Fibroblast of skin of right biceps (primary cell): ENCODE measurements at regions not wholly inside any gene's neighbourhood (a gene's known extent, or its start where the extent isn't known, plus 50 kb on each side); places are given as distances from the start of the nearest gene placed in this dataset.
A peak's percentile ranks its signal among the peaks of the same experiment; 100 is the strongest.
"Not testable (repeated sequence)": the region's sequence is repeated elsewhere in the genome, so short reads cannot be mapped to it uniquely, and the experiment has no call there.

Source experiments
- DNase-seq: peaks from one replicate; pipeline ENCODE4 v3.0.0-alpha.2; 2013

DNA sequence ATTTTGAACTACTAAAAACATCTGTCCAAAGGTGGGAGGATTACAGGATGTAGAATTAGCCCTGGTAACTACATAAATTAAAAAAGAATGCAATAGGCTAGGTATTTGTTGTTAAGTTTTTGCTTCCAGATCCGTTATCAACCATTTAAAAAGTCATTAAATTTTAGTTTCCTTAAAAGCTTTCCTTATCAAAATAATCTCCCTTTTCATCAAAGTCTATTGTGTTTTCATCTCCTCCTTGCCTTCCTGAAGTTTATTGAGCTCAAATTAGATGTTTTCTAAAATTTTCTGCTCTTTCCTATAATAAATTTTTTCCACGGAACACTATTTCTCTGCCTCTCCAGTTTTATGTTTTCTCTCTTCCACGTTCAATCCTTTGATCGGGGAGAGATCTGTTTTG lies 108.6 kb downstream of the MEX3B start:
- no peak for DNase-seq

DNA sequence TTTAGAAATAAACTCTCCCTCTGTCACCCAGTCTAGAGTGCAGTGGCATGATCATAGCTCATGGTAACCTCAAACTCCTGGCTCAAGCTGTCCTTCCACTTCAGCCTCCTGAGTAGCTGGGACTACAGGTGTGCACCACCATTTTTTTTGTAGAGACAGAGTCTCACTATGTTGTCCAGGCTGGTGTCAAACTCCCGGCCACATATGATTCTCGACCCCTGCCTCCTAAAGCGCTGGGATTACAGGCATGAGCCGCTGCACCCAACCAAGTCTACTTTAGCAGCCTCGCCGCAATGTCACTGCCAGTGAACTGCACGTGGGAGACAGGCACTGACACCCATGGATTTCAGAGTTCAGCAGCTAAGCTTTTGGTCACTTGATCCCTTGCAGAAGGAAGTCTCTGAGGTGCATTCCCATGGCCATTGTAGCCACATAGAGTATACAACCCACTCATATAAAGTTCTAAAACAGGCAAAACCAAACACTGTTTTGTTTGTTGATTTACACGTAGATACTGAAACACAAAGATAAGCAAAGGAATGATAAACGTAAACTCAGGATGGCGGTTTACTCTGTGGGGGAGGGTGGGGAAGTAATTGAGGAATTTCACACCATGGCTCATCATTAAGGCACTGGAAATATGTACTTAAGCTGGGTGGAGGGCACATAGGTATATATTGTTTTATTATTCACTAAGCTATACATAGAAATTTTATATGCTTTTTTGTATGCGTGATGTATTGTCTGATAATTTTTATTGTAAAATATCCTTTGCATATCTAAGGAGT lies 115.0 kb downstream of the MEX3B start:
- no peak for DNase-seq

DNA sequence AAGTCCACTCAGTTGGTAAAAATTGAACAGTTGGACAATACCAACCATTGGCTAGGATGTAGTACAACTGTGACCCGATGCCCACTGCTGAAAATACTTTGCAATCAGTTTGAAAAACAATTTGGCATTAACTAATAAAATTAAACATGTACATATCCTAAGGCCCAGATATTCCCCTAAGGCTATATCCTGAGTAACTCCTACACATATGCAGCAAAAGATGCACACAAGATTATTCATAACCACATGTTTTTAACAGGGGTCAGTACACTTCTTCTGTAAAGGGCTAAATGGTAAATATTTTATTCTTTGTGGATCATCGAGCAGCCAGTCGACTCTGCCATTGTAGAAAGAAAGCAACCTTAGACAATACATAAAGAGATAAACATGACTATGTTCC lies 116.3 kb downstream of the MEX3B start:
- DNase-seq = no peak

DNA sequence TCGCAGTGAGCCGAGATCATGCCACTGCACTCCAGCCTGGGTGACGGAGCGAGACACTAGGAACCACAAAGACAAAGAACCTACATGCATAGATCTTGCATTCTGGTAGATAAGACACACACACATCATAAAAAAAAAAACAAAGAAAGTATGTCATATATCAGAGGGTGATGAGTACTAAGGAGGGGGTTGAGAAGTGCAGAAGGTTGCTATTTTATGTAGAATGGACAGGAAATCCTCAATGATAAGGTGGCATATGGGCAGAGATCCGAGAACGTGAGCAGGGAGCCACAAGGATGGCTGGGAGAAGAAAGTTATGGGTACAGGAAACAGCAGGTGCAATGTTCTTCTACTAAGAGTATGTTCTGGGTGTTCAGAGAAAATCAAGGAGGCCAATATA lies 118.8 kb downstream of the MEX3B start:
- DNase-seq = no peak

DNA sequence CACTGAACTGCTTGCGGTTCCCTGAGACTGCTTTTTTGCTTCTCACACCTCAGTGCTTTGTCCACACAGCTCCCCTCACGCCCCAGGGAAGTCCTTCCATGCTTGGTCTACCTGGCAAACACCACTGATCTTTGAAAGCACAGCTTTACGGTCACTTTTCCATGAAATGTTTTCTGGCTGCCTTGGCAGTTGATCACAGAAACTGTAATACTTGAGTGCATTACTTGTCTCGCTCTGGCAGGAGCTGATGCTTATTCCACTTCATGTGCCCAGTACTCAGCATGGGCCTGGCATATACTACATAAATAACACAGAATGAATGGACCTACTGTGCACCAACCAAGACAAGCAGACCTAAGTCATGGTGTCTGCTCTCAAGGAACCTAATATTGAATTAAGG lies 121.1 kb downstream of the MEX3B start:
- no peak for DNase-seq

DNA sequence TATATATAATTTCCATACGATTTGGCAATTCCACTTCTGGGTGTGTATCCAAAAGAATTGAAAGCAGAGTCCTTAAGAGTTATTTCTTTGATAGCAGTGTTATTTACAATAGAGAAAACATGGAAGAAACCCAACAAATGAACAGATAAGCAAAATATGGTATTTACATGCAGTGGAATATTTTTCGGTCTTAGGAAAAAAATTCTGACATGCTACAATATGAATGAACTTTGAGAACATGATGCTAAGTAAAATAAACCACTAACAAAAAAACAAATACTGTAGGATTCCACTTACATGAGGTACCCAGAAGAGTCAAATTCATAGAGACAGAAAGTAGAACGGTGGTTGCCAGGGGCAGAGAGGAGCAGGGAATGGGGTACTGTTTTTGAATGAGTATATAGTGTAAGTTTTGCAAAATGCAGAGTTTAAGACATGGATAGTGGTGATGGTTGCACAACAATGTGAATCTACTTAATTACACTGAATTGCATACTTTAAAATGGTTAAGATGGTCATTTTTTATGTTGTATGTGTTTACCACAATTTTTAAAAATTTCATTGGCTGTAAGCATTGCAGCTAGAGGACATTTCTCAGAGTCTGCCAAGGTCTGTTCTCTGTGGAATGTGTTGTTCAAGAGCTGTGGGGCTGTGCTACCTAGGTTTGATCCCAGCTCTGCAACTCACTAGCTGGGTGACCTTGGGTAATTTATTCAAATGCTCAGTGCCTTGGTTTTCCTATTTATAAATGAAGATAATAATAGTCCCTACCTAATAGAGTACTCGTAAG lies 122.1 kb downstream of the MEX3B start:
- no peak for DNase-seq

DNA sequence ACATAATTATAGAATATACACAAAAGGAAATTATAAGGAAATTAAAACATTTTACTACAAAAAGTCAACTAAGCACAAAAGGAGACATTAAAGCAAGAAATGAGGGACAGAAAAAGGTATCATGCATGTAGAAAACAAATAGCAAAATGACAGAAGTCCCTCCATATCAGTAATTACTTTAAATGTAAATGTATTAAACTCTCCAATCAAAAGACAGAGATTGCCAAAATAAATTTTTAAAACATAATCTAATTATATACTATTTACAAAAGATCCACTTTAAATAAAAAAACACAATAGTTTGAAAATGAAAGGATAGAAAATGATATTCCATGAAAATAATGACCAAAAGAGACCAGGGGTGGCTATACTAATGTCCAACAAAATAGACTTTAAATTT lies 123.7 kb downstream of the MEX3B start:
- DNase-seq = no peak

DNA sequence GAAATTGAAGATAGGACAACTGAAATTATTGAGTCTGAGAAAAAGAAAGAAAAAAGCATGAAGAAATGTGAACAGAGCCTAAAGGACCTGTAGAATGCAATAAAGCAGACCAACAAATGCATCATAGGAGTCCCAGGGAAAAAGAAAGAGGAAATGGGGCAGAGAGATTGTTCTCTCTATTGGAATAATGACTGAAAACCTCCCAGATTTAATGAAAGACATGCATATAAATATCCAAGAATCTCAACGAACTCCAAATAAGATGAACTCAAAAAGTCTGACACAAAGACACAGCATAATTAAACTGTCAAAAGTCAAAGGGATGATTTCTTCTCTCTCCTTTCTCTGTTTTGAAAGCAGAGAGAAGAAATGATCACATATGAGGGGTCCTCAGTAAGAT lies 124.7 kb downstream of the MEX3B start:
- no peak for DNase-seq

DNA sequence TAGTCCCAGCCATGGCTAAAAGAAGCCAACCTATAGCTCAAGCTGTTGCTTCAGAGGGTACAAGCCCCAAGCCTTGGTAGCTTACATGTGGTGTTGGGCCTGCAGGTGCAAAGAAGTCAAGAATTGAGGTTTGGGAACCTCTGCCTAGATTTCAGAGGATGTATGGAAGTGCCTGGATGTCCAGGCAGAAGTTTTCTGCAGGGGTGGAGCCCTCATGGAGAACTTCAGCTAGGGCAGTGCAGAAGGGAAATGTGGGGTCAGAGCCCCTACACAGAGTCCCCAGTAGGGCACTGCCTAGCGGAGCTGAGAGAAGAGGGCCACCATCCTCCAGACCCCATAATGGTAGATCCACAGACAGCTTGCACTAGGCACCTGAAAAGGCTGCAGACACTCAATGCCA lies 127.1 kb downstream of the MEX3B start:
- not testable (repeated sequence) for DNase-seq

DNA sequence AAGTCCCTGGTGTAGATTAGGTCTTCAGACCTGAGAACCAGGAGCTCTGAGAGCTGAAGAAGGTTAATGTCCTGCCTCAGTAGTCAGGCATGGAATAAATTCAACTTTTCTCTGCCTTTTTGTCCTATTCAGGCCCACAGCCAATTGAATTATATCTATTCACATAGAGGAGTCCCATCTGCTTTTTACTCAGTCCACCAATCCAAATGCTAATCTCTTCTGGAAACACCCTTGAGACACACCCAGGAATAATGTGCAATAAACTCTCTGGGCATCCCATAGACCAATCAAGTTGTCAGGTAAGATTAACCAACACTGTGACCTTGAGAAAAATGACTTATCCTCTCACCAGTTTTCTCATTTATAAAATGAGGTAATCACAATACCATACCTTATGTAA lies 129.4 kb downstream of the MEX3B start:
- DNase-seq = no peak

DNA sequence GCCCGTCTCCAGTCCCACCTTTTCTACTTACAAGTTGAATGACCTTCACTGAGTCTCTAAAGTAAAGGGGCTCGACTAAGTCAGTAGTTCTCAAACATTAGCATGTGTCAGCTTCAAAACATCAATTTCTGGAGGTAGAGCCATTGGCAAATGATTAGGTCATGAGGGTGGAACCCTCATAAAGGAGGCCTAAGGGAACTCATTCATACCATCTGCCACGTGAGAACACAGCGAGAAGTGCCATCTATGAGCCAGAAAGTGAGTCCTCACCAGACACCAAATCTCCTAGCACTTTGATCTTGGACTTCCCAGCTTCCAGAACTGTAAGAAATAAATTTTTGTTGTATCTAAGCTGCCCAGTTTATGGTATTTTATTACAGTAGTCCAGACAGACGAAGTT lies 129.8 kb downstream of the MEX3B start:
- DNase-seq = no peak

DNA sequence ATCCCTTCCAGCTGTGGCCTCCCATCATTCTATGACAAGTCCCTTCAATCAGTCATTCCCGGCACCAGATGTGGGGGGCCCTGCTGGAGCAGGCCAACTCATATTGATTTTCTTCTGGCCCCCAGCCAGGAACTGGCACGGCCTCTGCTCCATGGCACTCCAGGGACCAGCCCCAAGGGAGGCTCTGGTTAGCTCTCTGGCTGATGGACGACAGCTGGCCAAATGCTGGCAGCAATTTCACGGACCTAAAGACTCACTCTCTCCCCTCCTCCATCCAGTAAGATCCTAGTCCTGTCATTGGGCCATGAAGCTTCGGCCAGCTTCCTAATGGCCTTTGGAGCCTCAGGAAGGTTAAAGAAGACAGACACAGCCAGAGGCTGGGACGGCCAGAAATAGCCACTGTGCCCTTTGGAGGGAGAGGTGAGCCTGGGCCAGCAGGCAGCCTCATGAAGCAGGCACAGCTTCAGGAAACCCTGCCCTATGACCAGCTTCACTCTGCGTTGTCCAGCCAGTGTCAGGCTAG lies 131.0 kb downstream of the MEX3B start:
- no peak for DNase-seq

DNA sequence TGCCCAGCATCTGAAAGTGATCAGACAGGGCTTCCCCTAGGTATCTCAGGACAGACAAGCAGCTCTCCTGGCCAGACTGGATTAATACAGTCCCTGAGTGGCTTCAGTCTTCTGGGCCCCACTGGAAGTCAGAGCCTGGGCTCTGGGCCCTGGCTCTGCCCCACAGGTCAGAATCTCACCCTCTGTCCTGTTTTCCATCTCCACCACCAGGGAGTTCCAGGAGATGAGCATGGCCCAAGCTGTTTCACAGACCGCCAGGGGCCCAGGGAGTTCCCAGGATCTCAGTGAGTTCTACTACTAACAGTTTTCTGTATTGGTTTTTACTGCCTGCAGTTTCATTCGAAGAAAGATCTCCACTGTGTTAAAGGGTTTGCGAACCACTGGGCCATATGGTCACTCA lies 131.5 kb downstream of the MEX3B start:
- DNase-seq = no peak

DNA sequence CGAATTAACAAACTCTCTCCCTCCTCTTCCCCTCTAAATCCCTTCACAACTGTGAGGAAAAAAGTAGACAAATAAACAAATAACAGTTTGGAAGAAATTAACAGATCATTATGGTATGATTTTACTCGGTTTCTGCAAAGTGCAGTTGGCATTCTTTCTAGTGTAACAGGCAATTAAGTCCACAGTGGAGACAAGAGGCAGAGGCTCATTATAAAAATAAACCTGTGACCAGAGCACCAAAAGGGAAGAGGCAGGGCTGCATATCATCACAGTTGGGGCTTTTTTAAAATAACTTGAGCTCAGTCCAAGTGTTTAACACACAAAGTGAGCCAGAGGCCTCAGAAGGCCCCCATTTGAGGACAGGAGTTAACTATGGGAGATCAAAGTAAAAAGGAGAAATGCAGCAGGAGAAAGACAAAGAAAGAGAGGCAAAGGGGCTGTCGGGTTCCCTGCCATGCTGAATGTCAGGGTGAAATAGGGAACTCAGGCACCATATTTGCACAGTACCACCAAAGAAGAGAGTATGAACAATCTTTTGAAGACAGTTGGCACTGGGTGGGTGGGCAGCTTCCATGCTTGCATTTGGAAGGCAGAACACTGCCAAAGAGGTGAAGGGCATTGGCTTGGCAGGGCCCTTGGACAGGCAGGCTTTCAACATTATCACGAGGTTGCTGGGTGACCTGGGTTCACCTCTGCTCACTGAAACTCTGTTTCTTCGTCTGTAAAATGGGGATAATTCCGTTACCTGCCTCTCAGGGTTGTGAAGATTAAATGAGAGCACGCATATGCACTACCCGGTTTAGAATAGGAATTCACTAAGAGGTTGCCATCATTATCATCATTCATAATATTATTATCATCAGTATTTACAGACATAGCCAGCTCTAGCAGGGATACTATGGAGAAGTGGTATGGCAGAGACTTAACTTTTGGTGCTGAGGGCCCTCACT lies 134.5 kb downstream of the MEX3B start:
- DNase-seq = peak; percentile 22

DNA sequence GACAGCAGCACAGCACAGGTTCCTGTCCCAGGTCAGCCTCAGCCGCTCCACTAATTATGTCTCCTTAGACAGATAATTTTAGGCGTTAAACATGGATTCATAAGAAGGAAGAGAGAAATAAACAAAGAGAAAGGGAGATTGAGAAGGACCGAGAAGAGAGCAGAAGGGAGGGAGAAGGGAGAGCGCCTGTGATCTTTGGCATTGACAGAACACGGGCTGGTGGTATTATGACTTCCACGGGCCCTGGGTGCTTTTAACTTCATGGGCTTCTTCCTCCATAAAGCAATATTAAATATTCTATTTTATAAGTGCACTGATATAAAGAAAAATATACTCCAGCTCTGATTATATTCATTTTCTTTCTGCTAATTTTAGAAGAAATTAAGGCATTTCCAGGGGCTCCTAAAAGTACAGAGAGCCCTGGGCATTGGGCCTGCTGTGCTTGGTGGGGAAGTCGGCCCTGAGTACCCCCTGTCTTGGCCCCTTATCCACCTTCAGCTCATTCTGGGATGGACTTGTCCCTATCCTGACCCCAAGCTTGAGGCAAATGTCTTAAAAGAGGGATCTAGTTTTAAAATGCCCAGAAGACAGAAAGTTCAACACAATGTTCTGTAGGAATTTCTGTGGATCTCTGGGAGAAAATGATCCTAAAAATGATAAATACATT lies 135.3 kb downstream of the MEX3B start:
- no peak for DNase-seq

DNA sequence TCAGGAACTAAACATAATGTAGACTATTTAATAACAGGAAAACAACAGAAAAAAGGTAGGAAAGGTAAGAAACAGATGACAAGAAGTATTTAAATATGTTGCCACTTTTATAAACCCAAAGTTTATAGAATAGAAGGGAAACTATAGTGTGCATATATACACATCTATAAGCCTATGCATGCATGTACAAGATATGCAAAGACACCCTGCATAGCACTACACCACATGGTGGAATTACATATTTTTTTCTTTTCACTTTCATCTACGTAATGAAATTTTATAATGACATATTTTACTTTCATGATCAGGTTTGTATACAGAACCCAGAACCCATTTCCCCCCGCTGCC lies 136.8 kb downstream of the MEX3B start:
- no peak for DNase-seq

DNA sequence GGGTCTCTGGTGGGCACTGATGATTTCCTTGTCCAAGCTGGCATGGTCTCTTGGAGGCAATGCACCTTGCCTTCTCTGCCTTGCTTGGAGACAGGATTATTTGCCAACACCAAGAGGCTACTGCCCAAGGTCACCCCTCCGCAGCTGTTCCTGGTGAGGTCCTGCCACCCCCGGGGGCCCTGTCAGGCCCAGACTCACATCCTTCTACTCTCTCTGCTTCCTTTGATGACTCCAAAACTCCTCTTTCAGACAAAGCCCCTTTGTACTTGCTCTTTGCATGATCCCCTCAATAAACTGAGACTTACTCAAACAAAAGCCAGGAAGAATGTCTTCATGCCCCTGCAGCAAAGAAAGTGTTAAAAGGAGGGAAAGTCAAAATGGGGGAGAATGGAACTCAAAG lies 137.7 kb downstream of the MEX3B start:
- DNase-seq = no peak

DNA sequence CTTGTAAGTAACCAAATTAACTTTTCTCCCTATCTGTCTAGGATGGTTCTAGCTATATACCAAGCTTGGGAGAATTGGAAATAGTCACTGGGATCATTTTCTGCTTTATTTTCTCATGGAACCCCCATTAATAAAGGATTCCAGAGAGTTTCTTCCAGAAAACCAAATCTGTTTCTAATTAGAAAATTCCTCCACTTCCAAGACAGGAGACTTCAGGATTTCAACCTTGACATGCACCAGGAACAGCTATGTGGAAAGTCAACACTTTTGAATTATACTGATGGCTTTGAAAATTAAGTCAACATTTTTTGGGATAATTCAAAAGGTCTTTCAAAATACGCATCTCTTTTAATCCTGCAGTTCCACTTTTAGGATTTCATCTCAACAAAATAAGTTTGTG lies 138.3 kb downstream of the MEX3B start:
- peak; percentile 61 for DNase-seq

DNA sequence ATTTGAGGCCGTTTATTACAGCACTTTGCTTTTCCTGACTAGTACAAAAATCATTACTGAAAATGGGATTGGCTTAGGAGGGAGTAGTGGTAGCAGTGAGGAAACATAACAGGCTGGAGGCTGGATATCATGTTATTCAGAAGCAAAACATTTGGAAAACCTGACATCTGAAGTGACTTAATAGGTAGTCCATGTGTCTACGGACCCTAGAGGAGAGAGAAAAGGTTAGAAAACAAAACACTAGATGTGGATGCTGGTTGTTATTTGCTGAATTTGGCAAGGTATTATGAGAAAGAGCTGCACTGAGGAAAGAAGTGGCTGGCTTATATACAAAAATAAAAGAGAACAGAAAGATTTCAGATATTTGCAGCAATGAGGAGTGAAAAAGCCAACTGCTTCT lies 139.9 kb downstream of the MEX3B start:
- no peak for DNase-seq

DNA sequence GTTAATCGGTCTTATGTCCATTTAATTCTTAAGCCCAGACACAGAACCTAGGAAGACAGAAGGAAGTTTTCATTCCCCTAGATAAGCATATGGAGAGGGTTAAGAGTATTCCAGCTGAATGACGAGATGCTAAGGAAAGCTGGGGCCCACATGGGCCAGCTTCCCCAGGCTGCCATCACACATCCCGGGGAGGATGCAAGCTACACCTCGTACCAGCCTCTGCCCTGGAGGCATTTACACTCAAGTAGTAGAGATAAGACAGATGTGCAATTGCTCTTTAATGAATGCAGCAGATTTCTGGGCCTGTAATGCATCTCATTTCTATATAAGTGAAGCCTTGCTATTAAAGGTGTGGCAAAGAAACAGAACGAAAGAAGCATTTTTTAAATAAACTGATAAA lies 144.5 kb downstream of the MEX3B start:
- no peak for DNase-seq

DNA sequence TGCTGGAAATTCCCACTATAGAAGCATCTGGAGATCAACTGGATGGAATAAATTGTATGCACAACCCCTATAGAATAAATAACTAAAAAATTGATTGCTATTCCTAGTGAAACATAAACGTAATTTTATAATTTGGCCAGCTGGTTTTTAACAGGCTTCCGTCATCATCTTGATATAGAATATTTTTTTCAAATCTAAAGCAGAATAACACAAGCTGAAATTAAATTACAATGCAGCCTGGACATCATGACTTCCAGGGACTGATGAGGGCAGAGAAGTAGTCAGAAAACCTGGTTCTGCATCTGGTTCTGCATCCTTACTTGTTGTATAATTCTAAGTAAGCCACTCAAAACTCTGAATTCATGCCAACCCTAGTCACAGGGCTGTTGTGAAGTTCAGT lies 146.1 kb downstream of the MEX3B start:
- no peak for DNase-seq

DNA sequence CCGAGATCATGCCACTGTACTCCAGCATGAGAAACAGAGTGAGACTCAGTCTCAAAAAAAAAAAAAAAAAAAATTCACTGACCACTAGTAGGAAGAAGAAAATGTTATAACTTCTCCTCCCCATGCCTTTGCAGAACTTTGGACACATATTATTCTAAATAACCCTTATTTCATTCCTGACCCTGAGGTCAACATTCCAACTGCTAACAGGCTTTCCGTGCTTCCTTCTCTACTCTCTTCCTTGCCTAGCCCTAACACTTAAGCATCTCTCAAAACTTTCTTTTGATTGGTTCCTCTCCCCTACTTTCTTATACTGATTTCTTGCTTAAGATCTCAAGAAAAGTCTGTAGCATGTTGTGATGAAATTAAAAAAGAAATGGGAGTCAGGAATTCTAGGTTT lies 146.8 kb downstream of the MEX3B start:
- no peak for DNase-seq
